SHP77 (cell line): ENCODE measurements at regions not wholly inside any gene's neighbourhood (a gene's known extent, or its start where the extent isn't known, plus 50 kb on each side); places are given as distances from the start of the nearest gene placed in this dataset.
"Not testable (repeated sequence)": the region's sequence is repeated elsewhere in the genome, so short reads cannot be mapped to it uniquely, and the experiment has no call there.

Experiments used
- DNase-seq, 2 experiments: peaks; one replicate each; lab custom pipeline; 2025; lab: John Stamatoyannopoulos, UW

- no peak for DNase-seq
Observed at GRCh38 chr5:106017243-106017857, 1653.4 kb downstream of the EFNA5 start.

GRCh38 chr5:106014262-106014661, 1656.5 kb downstream of the EFNA5 start:
- DNase-seq: no peak

GRCh38 chr5:106006242-106006641, 1664.5 kb downstream of the EFNA5 start:
- DNase-seq: no peak

- DNase-seq: not testable (repeated sequence)
Observed at GRCh38 chr5:105998991-105999390, 1671.7 kb downstream of the EFNA5 start.

- no peak for DNase-seq
Observed at GRCh38 chr5:105993027-105993426, 1677.7 kb downstream of the EFNA5 start.

GRCh38 chr5:105982526-105982925, 1688.2 kb downstream of the EFNA5 start:
- no peak for DNase-seq

GRCh38 chr5:105978011-105978410, 1692.7 kb downstream of the EFNA5 start:
- no peak for DNase-seq

GRCh38 chr5:105977163-105977562, 1693.6 kb downstream of the EFNA5 start:
- DNase-seq: no peak

- DNase-seq: no peak
Observed at GRCh38 chr5:105970919-105971318, 1699.8 kb downstream of the EFNA5 start.

- no peak for DNase-seq
Observed at GRCh38 chr5:105968981-105969380, 1701.8 kb downstream of the EFNA5 start.

- no peak for DNase-seq
Observed at GRCh38 chr5:105963696-105964255, 1707.0 kb downstream of the EFNA5 start.

GRCh38 chr5:105961572-105961971, 1709.2 kb downstream of the EFNA5 start:
- no peak for DNase-seq

- DNase-seq: no peak
Observed at GRCh38 chr5:105956456-105957196, 1714.1 kb downstream of the EFNA5 start.

- DNase-seq: no peak
Observed at GRCh38 chr5:105954341-105954740, 1716.4 kb downstream of the EFNA5 start.

- no peak for DNase-seq
Observed at GRCh38 chr5:105953616-105954015, 1717.1 kb downstream of the EFNA5 start.

- DNase-seq: peak; percentile 94 to 95
Observed at GRCh38 chr5:105952875-105953274, 1717.9 kb downstream of the EFNA5 start.

- no peak for DNase-seq
Observed at GRCh38 chr5:105947461-105947860, 1723.3 kb downstream of the EFNA5 start.

- no peak for DNase-seq
Observed at GRCh38 chr5:105945203-105945972, 1725.3 kb downstream of the EFNA5 start.

- DNase-seq: no peak
Observed at GRCh38 chr5:105940181-105940580, 1730.6 kb downstream of the EFNA5 start.

- DNase-seq: no peak
Observed at GRCh38 chr5:105934171-105934570, 1736.6 kb downstream of the EFNA5 start.

- DNase-seq: no peak
Observed at GRCh38 chr5:105931881-105932421, 1738.8 kb downstream of the EFNA5 start.

- no peak for DNase-seq
Observed at GRCh38 chr5:105929858-105930257, 1740.9 kb downstream of the EFNA5 start.
